HTR-8/SVneo (cell line): ENCODE measurements at regions not wholly inside any gene's neighbourhood (a gene's known extent, or its start where the extent isn't known, plus 50 kb on each side); places are given as distances from the start of the nearest gene placed in this dataset.
A peak's percentile ranks its signal among the peaks of the same experiment; 100 is the strongest.

ENCODE experiments used
- DNase-seq: peaks from one replicate; pipeline ENCODE4 v3.0.0; 2011; ENCODE audit warnings: low spot score, mixed read lengths; ENCODE audit not compliant: insufficient read length
- FAIRE-seq: peaks from 2 replicates; lab custom pipeline; 2011; peaks lifted over from hg19 to GRCh38; lab: Jason Lieb, UNC

- no peak for DNase-seq
- no peak for FAIRE-seq
These were observed 177.5 kb downstream of the FOXO1 start for GRCh38 chr13:40488869-40489391.

- no peak for FAIRE-seq
- DNase-seq = no peak
These were observed 176.2 kb downstream of the FOXO1 start for GRCh38 chr13:40490086-40490758.

- FAIRE-seq (no peak), DNase-seq (no peak)
These were observed 173.9 kb downstream of the FOXO1 start for GRCh38 chr13:40492511-40492910.

GRCh38 chr13:40494513-40494912, 171.9 kb downstream of the FOXO1 start:
- DNase-seq = no peak
- FAIRE-seq = no peak

GRCh38 chr13:40494946-40495620, 171.4 kb downstream of the FOXO1 start:
- FAIRE-seq = no peak

GRCh38 chr13:40495621-40496001, 170.8 kb downstream of the FOXO1 start:
- FAIRE-seq (no peak), DNase-seq (no peak)

More at GRCh38 chr13:40494946-40495620, 171.4 kb downstream of the FOXO1 start:
- DNase-seq = no peak

- FAIRE-seq (no peak), DNase-seq (no peak)
These were observed 170.2 kb downstream of the FOXO1 start for GRCh38 chr13:40496035-40496810.

GRCh38 chr13:40498461-40498860, 168.0 kb downstream of the FOXO1 start:
- FAIRE-seq (no peak), DNase-seq (no peak)

- DNase-seq (no peak), FAIRE-seq (no peak)
These were observed 164.2 kb downstream of the FOXO1 start for GRCh38 chr13:40502236-40502635.

- DNase-seq = no peak
- FAIRE-seq = no peak
These were observed 163.4 kb downstream of the FOXO1 start for GRCh38 chr13:40503011-40503410.

GRCh38 chr13:40503966-40504591, 162.4 kb downstream of the FOXO1 start:
- no peak for FAIRE-seq

GRCh38 chr13:40504641-40505040, 161.8 kb downstream of the FOXO1 start:
- FAIRE-seq (no peak), DNase-seq (no peak)

More at GRCh38 chr13:40503966-40504591, 162.4 kb downstream of the FOXO1 start:
- peak; percentile 38 for DNase-seq

GRCh38 chr13:40505196-40505595, 161.2 kb downstream of the FOXO1 start:
- no peak for FAIRE-seq
- no peak for DNase-seq
